SK-N-SH treated with all-trans-retinoic acid at 6 μM for 48 hours (cell line): ENCODE measurements at regions not wholly inside any gene's neighbourhood (a gene's known extent, or its start where the extent isn't known, plus 50 kb on each side); places are given as distances from the start of the nearest gene placed in this dataset.

Experiments
- CSDC2 ChIP-seq: fragments of 250-450 bp; sonication (Bioruptor Pico); IDR thresholded peaks from 2 replicates; pipeline ENCODE4 v1.5.0; 2020; ENCODE audit warnings: mild to moderate bottlenecking, moderate library complexity
- ISL1 ChIP-seq: fragments of 250-450 bp; sonication (Bioruptor Pico); IDR thresholded peaks from 2 replicates; pipeline ENCODE4 v2.1.2; 2022; ENCODE audit warnings: mild to moderate bottlenecking, moderate library complexity
- ZFP3 ChIP-seq: fragments of 250-450 bp; sonication (Bioruptor Pico); IDR thresholded peaks from 2 replicates; pipeline ENCODE4 v1.5.0; 2020; ENCODE audit warnings: mild to moderate bottlenecking, moderate library complexity
- ZNF565 ChIP-seq: fragments of 450-650 bp; formaldehyde crosslinking; conservative IDR thresholded peaks from 2 replicates; pipeline ENCODE4 v1.5.0; 2020; ENCODE audit warnings: low read depth, mild to moderate bottlenecking, moderate library complexity
- ZNF70 ChIP-seq: fragments of 450-650 bp; formaldehyde crosslinking; IDR thresholded peaks from 2 replicates; pipeline ENCODE4 v1.5.0; 2020; ENCODE audit warnings: mild to moderate bottlenecking, moderate library complexity
- TF ChIP-seq, protein P1 (sequence below): fragments of 250-450 bp; sonication (Bioruptor Pico); IDR thresholded peaks from 2 replicates; pipeline ENCODE4 v1.8.0; 2020; ENCODE audit warnings: mild to moderate bottlenecking, moderate library complexity, borderline replicate concordance
- TF ChIP-seq, protein P2 (sequence below): fragments of 250-450 bp; sonication (Bioruptor Pico); IDR thresholded peaks from 2 replicates; pipeline ENCODE4 v1.5.1; 2020; ENCODE audit warnings: low read depth, mild to moderate bottlenecking, moderate library complexity

- TF ChIP-seq, protein P1, sequence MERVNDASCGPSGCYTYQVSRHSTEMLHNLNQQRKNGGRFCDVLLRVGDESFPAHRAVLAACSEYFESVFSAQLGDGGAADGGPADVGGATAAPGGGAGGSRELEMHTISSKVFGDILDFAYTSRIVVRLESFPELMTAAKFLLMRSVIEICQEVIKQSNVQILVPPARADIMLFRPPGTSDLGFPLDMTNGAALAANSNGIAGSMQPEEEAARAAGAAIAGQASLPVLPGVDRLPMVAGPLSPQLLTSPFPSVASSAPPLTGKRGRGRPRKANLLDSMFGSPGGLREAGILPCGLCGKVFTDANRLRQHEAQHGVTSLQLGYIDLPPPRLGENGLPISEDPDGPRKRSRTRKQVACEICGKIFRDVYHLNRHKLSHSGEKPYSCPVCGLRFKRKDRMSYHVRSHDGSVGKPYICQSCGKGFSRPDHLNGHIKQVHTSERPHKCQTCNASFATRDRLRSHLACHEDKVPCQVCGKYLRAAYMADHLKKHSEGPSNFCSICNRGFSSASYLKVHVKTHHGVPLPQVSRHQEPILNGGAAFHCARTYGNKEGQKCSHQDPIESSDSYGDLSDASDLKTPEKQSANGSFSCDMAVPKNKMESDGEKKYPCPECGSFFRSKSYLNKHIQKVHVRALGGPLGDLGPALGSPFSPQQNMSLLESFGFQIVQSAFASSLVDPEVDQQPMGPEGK (CRISPR knock-in tag), result no peak
- no peak for TF ChIP-seq ZNF70
- no peak for TF ChIP-seq CSDC2 (CRISPR knock-in tag)
- no peak for TF ChIP-seq ZFP3
- TF ChIP-seq ZNF565 (CRISPR knock-in tag), result no peak
- no peak for TF ChIP-seq ISL1 (CRISPR knock-in tag)
- TF ChIP-seq, protein P2, sequence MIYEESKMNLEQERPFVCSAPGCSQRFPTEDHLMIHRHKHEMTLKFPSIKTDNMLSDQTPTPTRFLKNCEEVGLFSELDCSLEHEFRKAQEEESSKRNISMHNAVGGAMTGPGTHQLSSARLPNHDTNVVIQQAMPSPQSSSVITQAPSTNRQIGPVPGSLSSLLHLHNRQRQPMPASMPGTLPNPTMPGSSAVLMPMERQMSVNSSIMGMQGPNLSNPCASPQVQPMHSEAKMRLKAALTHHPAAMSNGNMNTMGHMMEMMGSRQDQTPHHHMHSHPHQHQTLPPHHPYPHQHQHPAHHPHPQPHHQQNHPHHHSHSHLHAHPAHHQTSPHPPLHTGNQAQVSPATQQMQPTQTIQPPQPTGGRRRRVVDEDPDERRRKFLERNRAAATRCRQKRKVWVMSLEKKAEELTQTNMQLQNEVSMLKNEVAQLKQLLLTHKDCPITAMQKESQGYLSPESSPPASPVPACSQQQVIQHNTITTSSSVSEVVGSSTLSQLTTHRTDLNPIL (CRISPR knock-in tag), result no peak
These were observed 182.5 kb upstream of the FBXL17 start for GRCh38 chr5:108564441-108564840.
